ENCODE measurements at regions not wholly inside any gene's neighbourhood (a gene's known extent, or its start where the extent isn't known, plus 50 kb on each side); places are given as distances from the start of the nearest gene placed in this dataset.
"Not testable (repeated sequence)": the region's sequence is repeated elsewhere in the genome, so short reads cannot be mapped to it uniquely, and the experiment has no call there.

- DNase-seq (ENCODE audit: low read depth), result no peak
These were observed 185.6 kb downstream of the INSC start for GRCh38 chr11:15300341-15300740.

- no peak for DNase-seq (ENCODE audit: low read depth)
These were observed 192.9 kb downstream of the INSC start for GRCh38 chr11:15307619-15308024.

GRCh38 chr11:15308840-15309239 is 194.1 kb downstream of the INSC start:
- DNase-seq (ENCODE audit: low read depth), result no peak

- no peak for DNase-seq (ENCODE audit: low read depth)
These were observed 194.6 kb downstream of the INSC start for GRCh38 chr11:15309296-15309695.

- no peak for DNase-seq (ENCODE audit: low read depth)
These were observed 199.1 kb downstream of the INSC start for GRCh38 chr11:15313862-15314261.

- DNase-seq (ENCODE audit: low read depth), result no peak
These were observed 204.1 kb downstream of the INSC start for GRCh38 chr11:15318814-15319213.

- DNase-seq (ENCODE audit: low read depth), result no peak
These were observed 211.8 kb downstream of the INSC start for GRCh38 chr11:15326520-15326919.

- no peak for DNase-seq (ENCODE audit: low read depth)
These were observed 213.1 kb downstream of the INSC start for GRCh38 chr11:15327786-15328231.

- DNase-seq (ENCODE audit: low read depth), result no peak
These were observed 218.7 kb downstream of the INSC start for GRCh38 chr11:15333407-15333806.

- DNase-seq (ENCODE audit: low read depth), result no peak
These were observed 220.0 kb downstream of the INSC start for GRCh38 chr11:15334766-15335165.

GRCh38 chr11:15336021-15336420 is 221.3 kb downstream of the INSC start:
- no peak for DNase-seq (ENCODE audit: low read depth)

GRCh38 chr11:15339302-15339701 is 224.6 kb downstream of the INSC start:
- no peak for DNase-seq (ENCODE audit: low read depth)

- no peak for DNase-seq (ENCODE audit: low read depth)
These were observed 226.9 kb downstream of the INSC start for GRCh38 chr11:15341587-15341986.

- DNase-seq (ENCODE audit: low read depth), result no peak
These were observed 227.4 kb downstream of the INSC start for GRCh38 chr11:15342163-15342562.

- no peak for DNase-seq (ENCODE audit: low read depth)
These were observed 232.2 kb downstream of the INSC start for GRCh38 chr11:15346907-15347306.

- no peak for DNase-seq (ENCODE audit: low read depth)
These were observed 233.4 kb downstream of the INSC start for GRCh38 chr11:15347969-15348734.

- DNase-seq (ENCODE audit: low read depth), result no peak
These were observed 234.7 kb downstream of the INSC start for GRCh38 chr11:15349413-15349812.

- no peak for DNase-seq (ENCODE audit: low read depth)
These were observed 246.6 kb downstream of the INSC start for GRCh38 chr11:15361316-15361715.

GRCh38 chr11:15365286-15365685 is 250.6 kb downstream of the INSC start:
- DNase-seq (ENCODE audit: low read depth), result not testable (repeated sequence)

- no peak for DNase-seq (ENCODE audit: low read depth)
These were observed 253.0 kb downstream of the INSC start for GRCh38 chr11:15367695-15368094.

- DNase-seq (ENCODE audit: low read depth), result no peak
These were observed 255.9 kb downstream of the INSC start for GRCh38 chr11:15370495-15371147.

GRCh38 chr11:15371533-15371932 is 256.8 kb downstream of the INSC start:
- DNase-seq (ENCODE audit: low read depth), result no peak

- DNase-seq (ENCODE audit: low read depth), result no peak
These were observed 259.7 kb downstream of the INSC start for GRCh38 chr11:15374418-15374817.

GRCh38 chr11:15378941-15379340 is 264.2 kb downstream of the INSC start:
- no peak for DNase-seq (ENCODE audit: low read depth)

Measured in GM04503 (cell line).